ENCODE measurements at regions not wholly inside any gene's neighbourhood (a gene's known extent, or its start where the extent isn't known, plus 50 kb on each side); places are given as distances from the start of the nearest gene placed in this dataset.

- H3K9me3 Mint-ChIP-seq = peaks cover 5% of the 10 kb centered on the region
- H3K27ac Mint-ChIP-seq = no peak overlapping the region
- H3K4me1 Mint-ChIP-seq (ENCODE audit: low read depth) = no peaks in the 10 kb centered on the region
- H3K36me3 Mint-ChIP-seq (ENCODE audit: low read depth) = no peaks in the 10 kb centered on the region
- no peaks in the 10 kb centered on the region for H3K27me3 Mint-ChIP-seq
- no peak overlapping the region for H3K4me3 Mint-ChIP-seq
Measured at GRCh38 chr3:5726621-5727020, 539.1 kb downstream of the EDEM1 start.

- Mint-ChIP-seq H3K27me3 (no peaks in the 10 kb centered on the region), H3K27ac (no peak overlapping the region), H3K4me3 (no peak overlapping the region), H3K36me3 (ENCODE audit: low read depth) (no peaks in the 10 kb centered on the region), H3K4me1 (ENCODE audit: low read depth) (no peaks in the 10 kb centered on the region), H3K9me3 (peaks cover 5% of the 10 kb centered on the region)
Measured at GRCh38 chr3:5727743-5728484, 540.4 kb downstream of the EDEM1 start.

DNA sequence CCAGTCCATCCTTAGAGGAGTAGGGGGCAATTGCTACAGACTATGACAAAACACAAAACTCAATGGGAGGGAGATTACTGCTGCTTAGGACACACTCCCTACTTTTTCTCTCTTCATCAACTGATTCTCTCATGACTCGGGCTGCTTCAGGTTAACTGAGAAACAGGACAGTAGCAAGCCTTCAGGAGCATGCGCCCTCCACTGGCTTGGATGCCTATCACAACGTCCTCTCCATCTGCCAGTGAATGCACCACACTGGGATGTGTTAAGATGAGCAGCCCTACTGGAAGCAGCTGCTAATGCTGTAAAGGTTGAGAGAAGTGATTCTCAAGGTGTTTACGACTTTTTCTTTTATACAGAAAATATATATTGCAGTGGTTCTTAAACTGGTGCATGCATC lies 542.3 kb downstream of the EDEM1 start:
- Mint-ChIP-seq H3K36me3 (ENCODE audit: low read depth) (no peaks in the 10 kb centered on the region), H3K27me3 (peaks cover 3% of the 10 kb centered on the region), H3K27ac (no peak overlapping the region), H3K4me3 (no peak overlapping the region), H3K4me1 (ENCODE audit: low read depth) (no peaks in the 10 kb centered on the region), H3K9me3 (peaks cover 5% of the 10 kb centered on the region)

GRCh38 chr3:5731100-5731499 lies 543.6 kb downstream of the EDEM1 start:
- H3K4me1 Mint-ChIP-seq (ENCODE audit: low read depth) = no peaks in the 10 kb centered on the region
- H3K27ac Mint-ChIP-seq = no peak overlapping the region
- no peak overlapping the region for H3K4me3 Mint-ChIP-seq
- H3K36me3 Mint-ChIP-seq (ENCODE audit: low read depth) = no peaks in the 10 kb centered on the region
- H3K27me3 Mint-ChIP-seq = peaks cover 3% of the 10 kb centered on the region
- peaks cover 5% of the 10 kb centered on the region for H3K9me3 Mint-ChIP-seq

- H3K27ac Mint-ChIP-seq = no peak overlapping the region
- no peaks in the 10 kb centered on the region for H3K4me1 Mint-ChIP-seq (ENCODE audit: low read depth)
- no peaks in the 10 kb centered on the region for H3K36me3 Mint-ChIP-seq (ENCODE audit: low read depth)
- H3K27me3 Mint-ChIP-seq = peaks cover 3% of the 10 kb centered on the region
- H3K4me3 Mint-ChIP-seq = no peak overlapping the region
- no peaks in the 10 kb centered on the region for H3K9me3 Mint-ChIP-seq
Measured at GRCh38 chr3:5732081-5732480, 544.6 kb downstream of the EDEM1 start.

- H3K36me3 Mint-ChIP-seq (ENCODE audit: low read depth) = no peaks in the 10 kb centered on the region
- H3K4me1 Mint-ChIP-seq (ENCODE audit: low read depth) = no peaks in the 10 kb centered on the region
- no peak overlapping the region for H3K27ac Mint-ChIP-seq
- H3K4me3 Mint-ChIP-seq = no peak overlapping the region
- H3K9me3 Mint-ChIP-seq = no peaks in the 10 kb centered on the region
- H3K27me3 Mint-ChIP-seq = peaks cover 3% of the 10 kb centered on the region
Measured at GRCh38 chr3:5733995-5734394, 546.5 kb downstream of the EDEM1 start.

DNA sequence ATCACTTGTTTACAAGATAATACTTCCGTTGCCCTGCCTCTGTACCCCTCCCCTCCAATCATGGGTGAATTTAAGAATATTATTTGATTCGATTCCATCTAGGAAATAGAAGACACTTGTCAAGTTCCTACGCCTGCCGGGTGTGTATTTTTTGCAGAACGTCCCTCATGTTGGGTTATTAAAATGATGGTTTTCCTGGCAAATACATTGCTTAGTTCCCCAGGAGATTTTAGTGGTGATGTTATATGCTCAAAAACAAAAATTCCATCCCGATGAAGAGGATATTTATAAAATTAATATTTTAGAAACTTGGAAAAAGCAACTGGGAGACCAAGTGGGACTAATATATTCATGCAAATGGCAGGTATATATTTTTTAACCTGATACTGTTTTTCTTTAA lies 548.4 kb downstream of the EDEM1 start:
- Mint-ChIP-seq H3K9me3 (no peaks in the 10 kb centered on the region), H3K27me3 (peaks cover 3% of the 10 kb centered on the region), H3K4me3 (no peak overlapping the region), H3K36me3 (ENCODE audit: low read depth) (no peaks in the 10 kb centered on the region), H3K27ac (no peak overlapping the region), H3K4me1 (ENCODE audit: low read depth) (no peaks in the 10 kb centered on the region)

- no peaks in the 10 kb centered on the region for H3K36me3 Mint-ChIP-seq (ENCODE audit: low read depth)
- no peak overlapping the region for H3K4me3 Mint-ChIP-seq
- H3K27ac Mint-ChIP-seq = no peak overlapping the region
- H3K9me3 Mint-ChIP-seq = no peaks in the 10 kb centered on the region
- no peaks in the 10 kb centered on the region for H3K4me1 Mint-ChIP-seq (ENCODE audit: low read depth)
- no peaks in the 10 kb centered on the region for H3K27me3 Mint-ChIP-seq
Measured at GRCh38 chr3:5739299-5739935, 551.9 kb downstream of the EDEM1 start.

- H3K27ac Mint-ChIP-seq = no peak overlapping the region
- H3K27me3 Mint-ChIP-seq = no peaks in the 10 kb centered on the region
- H3K4me3 Mint-ChIP-seq = no peak overlapping the region
- H3K9me3 Mint-ChIP-seq = no peaks in the 10 kb centered on the region
- H3K4me1 Mint-ChIP-seq (ENCODE audit: low read depth) = no peaks in the 10 kb centered on the region
- no peaks in the 10 kb centered on the region for H3K36me3 Mint-ChIP-seq (ENCODE audit: low read depth)
Measured at GRCh38 chr3:5739949-5740348, 552.4 kb downstream of the EDEM1 start.

DNA sequence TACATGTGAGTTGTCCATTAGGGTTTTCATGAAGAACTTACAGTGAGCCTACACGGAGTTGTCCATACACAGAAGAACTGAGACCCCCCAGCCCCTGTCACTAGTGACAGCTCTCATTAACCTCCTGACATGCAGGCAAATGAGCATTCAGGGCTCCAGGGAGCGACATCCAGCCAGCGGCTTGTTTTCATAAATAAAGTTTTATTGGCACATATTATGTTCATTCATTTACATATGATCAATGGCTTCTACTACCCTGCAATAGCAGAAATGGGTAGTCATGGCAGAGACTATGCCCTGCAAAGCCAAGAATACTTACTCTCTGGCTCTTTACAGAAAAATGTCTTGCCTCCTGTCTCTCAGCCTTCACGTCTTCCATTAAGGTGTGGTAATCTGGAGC lies 553.5 kb downstream of the EDEM1 start:
- H3K27ac Mint-ChIP-seq = no peak overlapping the region
- no peak overlapping the region for H3K4me3 Mint-ChIP-seq
- no peaks in the 10 kb centered on the region for H3K9me3 Mint-ChIP-seq
- H3K36me3 Mint-ChIP-seq (ENCODE audit: low read depth) = no peaks in the 10 kb centered on the region
- H3K27me3 Mint-ChIP-seq = no peaks in the 10 kb centered on the region
- no peaks in the 10 kb centered on the region for H3K4me1 Mint-ChIP-seq (ENCODE audit: low read depth)

- no peaks in the 10 kb centered on the region for H3K4me1 Mint-ChIP-seq (ENCODE audit: low read depth)
- no peak overlapping the region for H3K27ac Mint-ChIP-seq
- no peak overlapping the region for H3K4me3 Mint-ChIP-seq
- peaks cover 9% of the 10 kb centered on the region for H3K9me3 Mint-ChIP-seq
- H3K27me3 Mint-ChIP-seq = peaks cover 6% of the 10 kb centered on the region
- H3K36me3 Mint-ChIP-seq (ENCODE audit: low read depth) = no peaks in the 10 kb centered on the region
Measured at GRCh38 chr3:5750091-5750490, 562.6 kb downstream of the EDEM1 start.

- Mint-ChIP-seq H3K9me3 (peaks cover 9% of the 10 kb centered on the region), H3K27ac (no peak overlapping the region), H3K4me3 (no peak overlapping the region), H3K27me3 (peaks cover 6% of the 10 kb centered on the region), H3K4me1 (ENCODE audit: low read depth) (no peaks in the 10 kb centered on the region), H3K36me3 (ENCODE audit: low read depth) (no peaks in the 10 kb centered on the region)
Measured at GRCh38 chr3:5750874-5751640, 563.5 kb downstream of the EDEM1 start.

DNA sequence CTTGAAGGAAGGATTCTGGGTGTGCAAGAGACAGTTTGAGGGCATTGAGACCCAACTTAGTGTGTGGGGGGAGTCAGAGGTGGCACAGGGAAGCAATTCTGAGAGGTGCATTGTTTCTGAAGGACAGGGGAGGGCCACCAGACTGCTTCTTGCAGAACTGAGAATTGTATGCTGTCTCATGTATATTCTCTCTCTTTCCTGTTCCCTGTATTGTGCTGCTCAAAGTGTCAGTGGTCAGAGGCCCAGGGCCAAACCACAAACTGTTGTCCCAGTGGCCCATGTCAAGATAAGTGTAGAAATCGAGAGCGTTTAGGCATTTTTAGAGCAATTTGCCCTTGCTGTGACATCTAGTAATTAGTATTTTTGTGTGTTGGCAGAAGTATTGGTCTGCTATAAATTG lies 567.1 kb downstream of the EDEM1 start:
- Mint-ChIP-seq H3K4me3 (no peak overlapping the region), H3K9me3 (peaks cover 3% of the 10 kb centered on the region), H3K27me3 (peaks cover 6% of the 10 kb centered on the region), H3K27ac (no peak overlapping the region), H3K4me1 (ENCODE audit: low read depth) (no peaks in the 10 kb centered on the region), H3K36me3 (ENCODE audit: low read depth) (no peaks in the 10 kb centered on the region)

DNA sequence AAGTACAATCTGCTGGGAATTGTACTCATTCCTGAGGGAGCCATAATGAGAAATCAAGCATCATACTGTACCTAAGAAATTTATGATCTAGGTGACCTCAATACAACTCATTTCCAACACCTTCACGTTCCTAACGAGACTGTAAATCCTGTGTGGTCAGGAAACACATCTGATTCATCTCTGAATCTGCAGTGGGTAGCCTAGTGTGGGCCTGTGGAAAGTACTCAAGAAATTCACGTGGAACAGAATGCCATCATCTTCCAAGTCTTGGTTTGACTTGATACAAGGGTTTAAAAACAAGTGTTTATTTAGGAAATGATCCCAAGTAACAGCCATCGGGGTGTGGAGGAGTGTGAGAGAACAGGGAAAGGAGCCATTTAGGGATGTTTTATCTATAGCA lies 568.9 kb downstream of the EDEM1 start:
- H3K36me3 Mint-ChIP-seq (ENCODE audit: low read depth) = no peaks in the 10 kb centered on the region
- H3K27ac Mint-ChIP-seq = no peak overlapping the region
- H3K4me1 Mint-ChIP-seq (ENCODE audit: low read depth) = no peaks in the 10 kb centered on the region
- H3K27me3 Mint-ChIP-seq = peaks cover 7% of the 10 kb centered on the region
- no peak overlapping the region for H3K4me3 Mint-ChIP-seq
- H3K9me3 Mint-ChIP-seq = peaks cover 3% of the 10 kb centered on the region

GRCh38 chr3:5757213-5757804 lies 569.8 kb downstream of the EDEM1 start:
- Mint-ChIP-seq H3K27me3 (peaks cover 9% of the 10 kb centered on the region), H3K4me3 (no peak overlapping the region), H3K4me1 (ENCODE audit: low read depth) (no peaks in the 10 kb centered on the region), H3K27ac (no peak overlapping the region), H3K9me3 (peaks cover 3% of the 10 kb centered on the region), H3K36me3 (ENCODE audit: low read depth) (no peaks in the 10 kb centered on the region)
